ENCODE measurements at regions not wholly inside any gene's neighbourhood (a gene's known extent, or its start where the extent isn't known, plus 50 kb on each side); places are given as distances from the start of the nearest gene placed in this dataset.
A peak's percentile ranks its signal among the peaks of the same experiment; 100 is the strongest.

DNA sequence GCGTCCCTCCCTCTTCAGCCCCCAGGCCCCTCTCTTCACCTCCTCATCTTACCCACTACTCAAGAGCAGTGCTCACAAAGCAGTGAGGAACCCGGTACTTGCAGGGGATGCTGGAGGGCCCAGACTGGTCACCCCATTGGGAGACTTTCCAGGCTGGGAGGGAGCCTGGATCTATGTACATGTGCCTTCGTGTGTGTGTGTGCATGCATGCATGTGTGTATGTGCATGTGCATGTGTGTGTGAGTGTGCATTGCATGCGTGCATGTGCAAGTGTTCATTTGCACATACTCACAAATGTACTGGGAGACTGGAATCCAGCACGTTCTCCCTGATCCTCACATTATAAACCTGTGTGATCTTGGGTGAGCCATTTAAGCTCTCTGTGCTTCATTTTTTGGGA is 696.0 kb upstream of the EEF2KMT start:
- peaks cover 16% of the 10 kb centered on the region for H3K27me3 Mint-ChIP-seq (ENCODE audit: low read depth)
- H3K4me3 Mint-ChIP-seq = no peak overlapping the region
- DNase-seq (ENCODE audit: low read depth, low spot score) = no peak
- TF ChIP-seq, protein P1, sequence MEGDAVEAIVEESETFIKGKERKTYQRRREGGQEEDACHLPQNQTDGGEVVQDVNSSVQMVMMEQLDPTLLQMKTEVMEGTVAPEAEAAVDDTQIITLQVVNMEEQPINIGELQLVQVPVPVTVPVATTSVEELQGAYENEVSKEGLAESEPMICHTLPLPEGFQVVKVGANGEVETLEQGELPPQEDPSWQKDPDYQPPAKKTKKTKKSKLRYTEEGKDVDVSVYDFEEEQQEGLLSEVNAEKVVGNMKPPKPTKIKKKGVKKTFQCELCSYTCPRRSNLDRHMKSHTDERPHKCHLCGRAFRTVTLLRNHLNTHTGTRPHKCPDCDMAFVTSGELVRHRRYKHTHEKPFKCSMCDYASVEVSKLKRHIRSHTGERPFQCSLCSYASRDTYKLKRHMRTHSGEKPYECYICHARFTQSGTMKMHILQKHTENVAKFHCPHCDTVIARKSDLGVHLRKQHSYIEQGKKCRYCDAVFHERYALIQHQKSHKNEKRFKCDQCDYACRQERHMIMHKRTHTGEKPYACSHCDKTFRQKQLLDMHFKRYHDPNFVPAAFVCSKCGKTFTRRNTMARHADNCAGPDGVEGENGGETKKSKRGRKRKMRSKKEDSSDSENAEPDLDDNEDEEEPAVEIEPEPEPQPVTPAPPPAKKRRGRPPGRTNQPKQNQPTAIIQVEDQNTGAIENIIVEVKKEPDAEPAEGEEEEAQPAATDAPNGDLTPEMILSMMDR (conservative IDR thresholded peaks at IDR 0.05) = no peak
- no peaks in the 10 kb centered on the region for H3K4me1 Mint-ChIP-seq
- H3K9me3 Mint-ChIP-seq = peaks cover 7% of the 10 kb centered on the region
- no peaks in the 10 kb centered on the region for H3K36me3 Mint-ChIP-seq (ENCODE audit: low read depth)
- H3K27ac Mint-ChIP-seq (ENCODE audit: unreplicated experiment) = no peak overlapping the region

DNA sequence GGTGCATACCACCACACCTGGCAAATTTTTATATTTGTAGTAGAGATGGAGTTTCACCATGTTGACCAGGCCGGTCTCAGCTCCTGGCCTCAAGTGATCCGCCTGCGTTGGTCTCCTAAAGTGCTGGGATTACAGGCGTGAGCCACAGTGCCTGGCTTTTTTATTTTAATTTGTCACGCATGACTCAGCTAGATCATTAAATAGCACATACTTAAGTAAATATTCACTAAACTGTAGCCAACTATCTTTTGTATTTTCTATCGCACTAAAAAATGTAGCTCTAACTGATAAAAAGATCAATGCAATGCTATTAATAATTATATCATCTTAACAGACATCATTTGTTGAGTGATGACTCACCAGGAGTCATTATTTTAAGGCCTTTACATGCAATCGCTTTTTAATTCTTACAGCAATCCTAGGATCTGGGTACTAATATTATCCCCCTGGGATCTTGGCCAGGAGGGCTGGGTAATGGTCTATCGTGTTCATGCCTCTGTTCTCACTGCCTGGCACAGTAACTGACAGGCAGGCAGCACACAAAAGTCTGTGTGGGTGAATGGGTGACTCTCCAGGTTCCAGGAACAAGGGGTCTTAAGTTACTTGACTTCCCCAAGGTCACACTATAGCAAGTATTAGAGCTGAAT is 693.5 kb upstream of the EEF2KMT start:
- DNase-seq (ENCODE audit: low read depth, low spot score) = no peak
- H3K27ac Mint-ChIP-seq (ENCODE audit: unreplicated experiment) = peak overlapping the region; percentile 6
- H3K9me3 Mint-ChIP-seq = peaks cover 6% of the 10 kb centered on the region
- TF ChIP-seq, protein P1 (conservative IDR thresholded peaks at IDR 0.05) = no peak
- no peak overlapping the region for H3K4me3 Mint-ChIP-seq
- H3K4me1 Mint-ChIP-seq = no peaks in the 10 kb centered on the region
- H3K36me3 Mint-ChIP-seq (ENCODE audit: low read depth) = no peaks in the 10 kb centered on the region
- H3K27me3 Mint-ChIP-seq (ENCODE audit: low read depth) = peaks cover 18% of the 10 kb centered on the region

DNA sequence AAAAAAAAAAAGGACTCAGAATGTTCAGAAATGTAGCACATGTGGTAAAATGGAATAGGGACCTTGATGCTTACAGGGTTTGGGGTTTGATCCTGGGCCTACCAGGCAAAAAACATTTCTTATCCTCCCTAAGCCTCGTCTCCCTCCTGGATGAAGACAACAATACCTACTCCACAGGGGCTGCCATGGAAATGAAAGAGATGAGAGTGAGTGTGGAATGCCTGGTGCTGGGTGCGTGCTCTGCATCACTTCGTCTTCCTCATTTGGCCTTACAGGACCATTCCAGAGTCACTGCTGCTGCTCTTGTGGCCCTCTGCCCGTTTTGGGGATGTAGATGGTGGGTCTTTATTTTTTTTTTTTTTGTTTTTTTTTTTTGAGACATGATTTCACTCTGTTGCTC is 692.9 kb upstream of the EEF2KMT start:
- Mint-ChIP-seq H3K27me3 (ENCODE audit: low read depth) (peaks cover 16% of the 10 kb centered on the region), H3K36me3 (ENCODE audit: low read depth) (no peaks in the 10 kb centered on the region), H3K4me1 (no peaks in the 10 kb centered on the region), H3K4me3 (no peak overlapping the region), H3K9me3 (peaks cover 7% of the 10 kb centered on the region), H3K27ac (ENCODE audit: unreplicated experiment) (no peak overlapping the region)
- DNase-seq (ENCODE audit: low read depth, low spot score) = no peak
- TF ChIP-seq, protein P1 (conservative IDR thresholded peaks at IDR 0.05) = no peak

- no peak for DNase-seq (ENCODE audit: low read depth, low spot score)
- peaks cover 6% of the 10 kb centered on the region for H3K9me3 Mint-ChIP-seq
- H3K27ac Mint-ChIP-seq (ENCODE audit: unreplicated experiment) = no peak overlapping the region
- H3K27me3 Mint-ChIP-seq (ENCODE audit: low read depth) = peaks cover 9% of the 10 kb centered on the region
- no peak overlapping the region for H3K4me3 Mint-ChIP-seq
- no peaks in the 10 kb centered on the region for H3K36me3 Mint-ChIP-seq (ENCODE audit: low read depth)
- no peaks in the 10 kb centered on the region for H3K4me1 Mint-ChIP-seq
- TF ChIP-seq, protein P1 (conservative IDR thresholded peaks at IDR 0.05) = no peak
Observed at GRCh38 chr16:5789033-5789432, 691.4 kb upstream of the EEF2KMT start.

GRCh38 chr16:5781436-5781835 is 683.8 kb upstream of the EEF2KMT start:
- DNase-seq (ENCODE audit: low read depth, low spot score) = no peak
- TF ChIP-seq, protein P1 (conservative IDR thresholded peaks at IDR 0.05) = no peak
- Mint-ChIP-seq H3K27ac (ENCODE audit: unreplicated experiment) (no peak overlapping the region), H3K27me3 (ENCODE audit: low read depth) (peaks cover 14% of the 10 kb centered on the region), H3K4me3 (no peak overlapping the region), H3K9me3 (peaks cover 6% of the 10 kb centered on the region), H3K4me1 (no peaks in the 10 kb centered on the region), H3K36me3 (ENCODE audit: low read depth) (no peaks in the 10 kb centered on the region)
